Lower leg skin (tissue), 4 donors: ENCODE measurements at regions not wholly inside any gene's neighbourhood (a gene's known extent, or its start where the extent isn't known, plus 50 kb on each side); places are given as distances from the start of the nearest gene placed in this dataset.

Source experiments
- DNase-seq, 2 donors: peaks; one replicate each; pipeline ENCODE4 v3.0.0-alpha.2; 2019; ENCODE audit warnings: low spot score in 2 of 2
- H3K4me3 ChIP-seq: fragments of 200-600 bp; sonication (generic); 2 replicates; pipeline ENCODE4 v1.5.1; 2017; ENCODE audit warnings: mild to moderate bottlenecking, low read depth; ENCODE audit not compliant: poor library complexity, severe bottlenecking
- CTCF ChIP-seq, 3 donors: fragments of 450-650 bp; IDR thresholded peaks; one replicate each; pipeline ENCODE4 v1.5.1; 2016; ENCODE audit warnings: antibody characterized with exemption in 3 of 3, mild to moderate bottlenecking in 3 of 3, moderate library complexity in 2 of 3
- POLR2A ChIP-seq, 2 donors: fragments of 450-650 bp; IDR thresholded peaks; one replicate each; pipeline ENCODE4 v1.6.1; 2016 to 2017; ENCODE audit warnings: antibody characterized with exemption in 2 of 2, mild to moderate bottlenecking in 1 of 2, moderate library complexity in 1 of 2
- WGBS, 2 donors: methylation state at CpG; one replicate each; pipeline ENCODE4 v1.1.5; 2018; 5-methylcytosine and 5-hydroxymethylcytosine counted together
- intact Hi-C: fragments of 100-400 bp; cut with DNase I; formaldehyde crosslinking; loops from one replicate; pipeline ENCODE4 v1.15.0; 2023; ENCODE audit warnings: low total_unique reads

GRCh38 chr2:36044411-36044810 lies 311.2 kb upstream of the CRIM1 start:
- intact Hi-C loops, result no loop called here
- H3K4me3 ChIP-seq, result no peak overlapping the region
- no peak for DNase-seq
- 92 to 93% methylated on average over 4 of the region's 4 CpGs for WGBS, 2 donors
- no peak for TF ChIP-seq CTCF (IDR thresholded peaks at IDR 0.05)

GRCh38 chr2:36035137-36035536 lies 320.4 kb upstream of the CRIM1 start:
- DNase-seq, result no peak
- TF ChIP-seq POLR2A (IDR thresholded peaks at IDR 0.05) (no peak), CTCF (IDR thresholded peaks at IDR 0.05) (no peak)
- H3K4me3 ChIP-seq, result no peak overlapping the region
- WGBS, 2 donors, result 84 to 91% methylated on average over 3 of the region's 3 CpGs
- intact Hi-C loops, result no loop called here

- intact Hi-C loops, result no loop called here
- 64 to 78% methylated on average over 3 of the region's 3 CpGs for WGBS, 2 donors
Observed at GRCh38 chr2:36032046-36032445, 323.5 kb upstream of the CRIM1 start.

GRCh38 chr2:36031471-36031870 lies 324.1 kb upstream of the CRIM1 start:
- intact Hi-C loops, result no loop called here
- TF ChIP-seq POLR2A (IDR thresholded peaks at IDR 0.05) (no peak), CTCF (IDR thresholded peaks at IDR 0.05) (no peak)
- 89 to 90% methylated on average over 1 of the region's 1 CpG for WGBS, 2 donors
- DNase-seq, result no peak
- H3K4me3 ChIP-seq, result no peak overlapping the region

More at GRCh38 chr2:36032046-36032445, 323.5 kb upstream of the CRIM1 start:
- DNase-seq, result no peak
- TF ChIP-seq CTCF (IDR thresholded peaks at IDR 0.05) (no peak), POLR2A (IDR thresholded peaks at IDR 0.05) (no peak)
- H3K4me3 ChIP-seq, result no peak overlapping the region

GRCh38 chr2:36027616-36028015 lies 328.0 kb upstream of the CRIM1 start:
- TF ChIP-seq POLR2A (IDR thresholded peaks at IDR 0.05), result no peak
- TF ChIP-seq CTCF (IDR thresholded peaks at IDR 0.05), result no peak
- H3K4me3 ChIP-seq, result no peak overlapping the region
- no peak for DNase-seq
- intact Hi-C loops, result no loop called here
- 69 to 78% methylated on average over 2 of the region's 2 CpGs for WGBS, 2 donors

- TF ChIP-seq POLR2A (IDR thresholded peaks at IDR 0.05) (no peak), CTCF (IDR thresholded peaks at IDR 0.05) (no peak)
- 50 to 54% methylated on average over 1 of the region's 1 CpG for WGBS, 2 donors
- intact Hi-C loops, result no loop called here
- DNase-seq, result no peak
- no peak overlapping the region for H3K4me3 ChIP-seq
Observed at GRCh38 chr2:36013064-36013463, 342.5 kb upstream of the CRIM1 start.
